ENCODE measurements at regions not wholly inside any gene's neighbourhood (a gene's known extent, or its start where the extent isn't known, plus 50 kb on each side); places are given as distances from the start of the nearest gene placed in this dataset.

GRCh38 chr4:126715067-126715466, 917.7 kb upstream of the INTU start:
- TF ChIP-seq CTCF (IDR thresholded peaks at IDR 0.05; ENCODE audit: low read length) (no peak), EZH2 (optimal IDR thresholded peaks at IDR 0.05; ENCODE audit: low read depth, low read length) (no peak)
